Kidney tubule cell (primary cell): ENCODE measurements at regions not wholly inside any gene's neighbourhood (a gene's known extent, or its start where the extent isn't known, plus 50 kb on each side); places are given as distances from the start of the nearest gene placed in this dataset.
"Not testable (repeated sequence)": the region's sequence is repeated elsewhere in the genome, so short reads cannot be mapped to it uniquely, and the experiment has no call there.

Source experiments
- DNase-seq: peaks from one replicate; pipeline ENCODE4 v3.0.0-alpha.2; 2018; ENCODE audit warnings: low spot score

GRCh38 chrX:465418-466215 is 78.9 kb upstream of the PPP2R3B start:
- no peak for DNase-seq

DNA sequence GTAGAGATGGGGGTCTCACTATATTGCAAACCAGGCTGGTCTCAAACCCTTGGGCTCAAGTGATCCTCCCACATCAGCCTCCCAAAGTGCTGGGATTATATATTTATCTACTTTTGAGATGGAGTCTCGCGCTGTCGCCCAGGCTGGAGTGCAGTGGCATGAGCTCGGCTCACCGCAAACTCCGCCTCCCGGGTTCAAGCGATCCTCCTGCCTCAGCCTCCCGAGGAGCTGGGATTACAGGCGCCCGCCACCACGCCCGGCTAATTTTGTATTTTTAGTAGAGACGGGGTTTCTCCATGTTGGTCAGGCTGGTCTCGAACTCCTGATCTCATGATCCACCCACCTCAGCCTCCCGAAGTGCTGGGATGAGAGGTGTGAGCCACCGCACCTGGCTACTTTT is 80.1 kb upstream of the PPP2R3B start:
- not testable (repeated sequence) for DNase-seq

DNA sequence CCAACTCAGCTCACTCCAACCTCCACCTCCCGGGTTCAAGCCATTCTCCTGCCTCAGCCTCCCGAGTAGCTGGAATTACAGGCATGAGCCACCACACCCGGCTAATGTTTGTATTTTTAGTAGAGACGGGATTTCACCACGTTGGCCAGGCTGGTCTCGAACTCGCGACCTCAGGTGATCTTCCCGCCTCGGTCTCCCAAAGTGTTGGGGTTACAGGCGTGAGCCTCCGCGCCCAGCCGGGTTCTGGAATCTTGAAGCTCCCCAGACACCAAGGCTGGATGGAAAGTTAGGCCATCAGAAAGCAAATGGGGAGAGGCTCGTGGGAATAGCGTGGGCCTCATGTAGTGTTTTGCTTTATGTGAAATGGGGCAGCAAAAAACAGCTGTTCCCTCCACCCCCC is 81.0 kb upstream of the PPP2R3B start:
- DNase-seq: not testable (repeated sequence)

- DNase-seq: no peak
Observed at GRCh38 chrX:468979-469378, 82.3 kb upstream of the PPP2R3B start.

GRCh38 chrX:470686-471085 is 84.0 kb upstream of the PPP2R3B start:
- no peak for DNase-seq

DNA sequence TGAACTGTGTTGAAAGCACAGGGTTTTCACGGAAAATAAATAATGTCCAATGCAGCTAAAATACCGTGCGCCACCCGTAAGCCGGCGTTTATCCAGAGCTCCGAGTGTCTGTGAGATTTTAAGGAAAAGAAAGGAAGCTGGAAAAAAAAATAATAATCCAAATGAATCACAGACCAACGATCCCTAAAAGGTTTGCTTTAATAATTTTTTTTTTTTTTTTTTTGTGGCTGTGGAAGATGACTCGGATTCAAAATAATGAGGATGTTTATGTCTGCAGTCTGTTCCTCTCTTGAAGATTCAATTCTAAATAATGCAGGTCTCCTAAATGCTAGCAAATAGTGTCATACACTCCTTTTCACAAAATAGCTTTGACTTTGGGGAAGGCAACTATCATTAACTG is 84.6 kb upstream of the PPP2R3B start:
- DNase-seq: no peak

- not testable (repeated sequence) for DNase-seq
Observed at GRCh38 chrX:472275-472674, 85.6 kb upstream of the PPP2R3B start.

- DNase-seq: no peak
Observed at GRCh38 chrX:475926-476723, 89.4 kb upstream of the PPP2R3B start.

DNA sequence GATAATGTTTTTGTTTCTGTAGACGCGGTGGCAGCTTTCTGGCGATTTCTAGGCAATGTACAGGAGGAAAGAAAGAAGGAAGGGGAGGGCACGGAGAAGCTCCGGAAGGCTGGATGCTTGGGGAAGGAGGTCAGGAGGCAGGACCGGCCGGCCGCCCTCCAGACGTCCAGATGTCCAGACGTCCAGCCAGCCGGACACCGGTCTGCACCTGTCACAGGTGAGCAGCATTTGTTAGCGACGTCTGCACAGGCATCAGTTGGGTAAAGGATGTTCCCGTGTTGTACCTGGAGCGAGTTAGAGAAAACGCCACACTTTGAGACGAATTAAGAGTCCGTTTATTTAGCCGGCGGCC is 90.0 kb upstream of the PPP2R3B start:
- DNase-seq: no peak

- DNase-seq: no peak
Observed at GRCh38 chrX:477441-478012, 90.8 kb upstream of the PPP2R3B start.

GRCh38 chrX:479273-479981 is 92.7 kb upstream of the PPP2R3B start:
- no peak for DNase-seq

DNA sequence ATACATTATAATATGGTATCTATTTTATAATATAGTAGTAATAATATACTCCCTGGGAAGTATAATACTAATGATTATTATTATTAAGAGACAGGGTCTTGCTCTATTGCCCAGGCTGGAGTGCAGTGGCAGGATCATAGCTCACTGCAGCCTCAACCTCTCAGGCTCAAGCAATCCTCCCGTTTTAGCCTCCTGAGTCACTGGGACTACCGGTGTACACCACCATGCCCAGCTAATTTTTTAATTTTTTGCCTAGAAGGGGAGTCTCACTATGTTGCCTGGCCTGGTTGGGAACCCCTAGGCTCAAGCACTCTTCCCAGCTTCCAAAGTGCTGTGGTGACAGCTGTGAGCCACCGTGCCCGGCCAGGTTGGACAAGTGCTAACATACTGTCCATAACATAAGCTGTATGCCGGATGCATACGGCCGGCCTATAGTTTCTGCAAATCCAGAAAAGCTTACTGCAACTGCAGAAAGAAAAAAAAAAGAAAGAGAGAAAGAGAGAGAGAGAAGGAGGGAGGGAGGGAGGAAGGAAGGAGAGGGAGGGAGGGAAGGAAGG is 94.2 kb upstream of the PPP2R3B start:
- no peak for DNase-seq

GRCh38 chrX:482192-482701 is 95.5 kb upstream of the PPP2R3B start:
- no peak for DNase-seq

DNA sequence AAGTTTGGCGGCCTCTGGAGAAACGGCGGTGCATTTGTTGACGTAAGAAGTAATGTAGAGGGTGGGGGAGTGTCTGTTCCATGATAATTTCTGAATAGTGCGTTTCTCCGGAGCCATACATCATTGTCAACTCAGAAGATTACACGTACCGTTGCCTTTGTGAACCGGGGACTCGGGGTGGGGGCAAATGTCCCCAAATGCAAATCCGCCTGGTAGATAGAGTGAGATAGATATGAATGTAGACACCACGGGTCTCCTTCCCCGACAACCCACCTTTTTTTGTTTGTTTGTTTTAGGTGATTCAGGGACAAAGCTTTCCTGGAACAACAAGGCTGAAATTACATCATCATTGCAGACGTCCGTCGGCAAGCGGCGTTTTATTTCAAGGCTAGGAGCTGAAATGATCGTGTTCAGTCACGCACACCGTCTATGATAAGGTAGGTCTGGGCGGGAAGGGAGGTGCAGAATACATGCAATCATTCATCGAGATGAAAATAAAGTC is 96.0 kb upstream of the PPP2R3B start:
- DNase-seq: no peak

- DNase-seq: no peak
Observed at GRCh38 chrX:485368-485767, 98.7 kb upstream of the PPP2R3B start.

DNA sequence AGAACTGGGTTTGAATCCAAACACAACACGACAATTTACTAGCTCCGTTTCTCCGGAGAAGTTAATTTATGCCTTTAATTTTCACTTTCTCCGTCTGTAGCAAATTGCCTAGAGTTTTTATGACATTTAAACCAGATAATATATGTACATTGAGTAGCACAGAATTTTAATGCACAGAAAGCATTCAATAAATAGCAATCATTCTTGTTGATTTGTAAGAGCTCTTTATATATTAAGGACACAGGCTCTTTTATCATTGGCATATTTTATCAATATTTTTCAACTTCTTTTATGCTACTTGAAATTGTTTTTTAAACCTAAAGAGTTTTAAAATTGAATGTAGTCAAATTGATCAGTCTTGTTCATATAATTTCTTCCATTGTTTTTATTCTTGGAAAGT is 99.6 kb upstream of the PPP2R3B start:
- DNase-seq: no peak

DNA sequence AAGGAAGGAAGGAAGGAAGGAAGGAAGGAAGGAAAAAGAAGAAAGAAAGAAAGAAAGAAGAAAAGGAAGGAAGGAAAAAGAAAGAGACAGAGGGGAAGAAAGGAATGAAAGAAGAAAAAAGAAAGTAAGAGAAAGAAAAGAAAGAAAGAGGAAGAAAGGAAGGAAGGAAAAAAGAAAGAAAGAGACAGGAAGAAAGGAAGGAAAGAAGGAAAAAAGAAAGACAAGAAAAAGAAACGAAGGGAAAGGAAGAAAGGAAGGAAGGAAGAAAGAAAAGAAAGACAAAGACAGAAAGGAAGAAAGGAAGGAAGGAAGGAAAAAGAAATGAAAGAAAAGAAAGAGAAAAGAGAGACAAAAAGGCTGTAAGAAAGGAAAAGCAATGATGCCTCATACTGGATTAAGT is 101.1 kb upstream of the PPP2R3B start:
- DNase-seq: no peak

- DNase-seq: no peak
Observed at GRCh38 chrX:489820-490219, 103.1 kb upstream of the PPP2R3B start.

DNA sequence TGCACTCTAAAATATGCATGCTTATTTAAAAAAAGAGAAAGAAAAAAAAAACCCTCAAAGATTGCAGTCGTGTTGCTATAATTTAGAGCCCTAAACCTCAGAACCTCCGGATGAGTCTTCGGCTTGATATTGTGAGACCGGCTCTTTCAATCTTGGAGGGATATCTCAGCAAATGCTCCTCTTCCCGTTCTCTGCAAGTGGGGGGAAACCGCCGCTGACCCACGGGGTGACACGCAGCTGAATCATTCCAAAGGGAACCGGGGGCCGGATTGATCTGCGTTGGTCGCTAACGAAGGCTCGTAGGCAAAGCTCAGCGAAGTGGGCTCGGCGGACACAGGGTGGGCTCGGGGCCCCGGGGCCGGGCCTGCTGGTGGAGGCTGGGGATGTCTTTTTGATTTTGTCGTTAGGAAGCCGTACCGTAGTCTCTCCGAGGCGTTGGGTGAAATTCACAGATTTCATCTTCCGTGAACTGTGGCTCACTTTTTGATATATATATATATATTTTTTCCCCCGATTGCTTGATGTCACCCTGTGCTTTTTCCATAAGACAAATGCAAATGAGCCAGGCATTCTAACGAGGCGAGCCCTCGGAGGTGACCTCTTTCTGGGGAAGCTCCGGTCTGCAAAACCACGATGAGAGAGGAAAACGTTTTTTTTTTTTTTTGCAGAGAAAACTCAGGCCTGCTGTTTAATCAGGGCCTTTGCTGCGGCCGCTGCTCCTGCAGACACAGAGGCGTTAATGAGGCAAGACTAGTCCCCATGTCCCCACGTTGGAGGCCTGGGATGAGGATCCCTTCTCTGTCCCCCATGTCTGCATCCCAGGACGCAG is 110.7 kb upstream of the PPP2R3B start:
- no peak for DNase-seq

GRCh38 chrX:498901-499300 is 112.2 kb upstream of the PPP2R3B start:
- not testable (repeated sequence) for DNase-seq

GRCh38 chrX:499870-500364 is 113.2 kb upstream of the PPP2R3B start:
- no peak for DNase-seq
